HG02943 (cell line): ENCODE measurements at regions not wholly inside any gene's neighbourhood (a gene's known extent, or its start where the extent isn't known, plus 50 kb on each side); places are given as distances from the start of the nearest gene placed in this dataset.
"Not testable (repeated sequence)": the region's sequence is repeated elsewhere in the genome, so short reads cannot be mapped to it uniquely, and the experiment has no call there.

ENCODE experiments used
- ATAC-seq: cut with Tn5 transposase; IDR thresholded peaks from one replicate; pipeline ENCODE4 v1.9.1; 2021; ENCODE audit warnings: mild to moderate bottlenecking, low read depth, moderate library complexity; ENCODE audit not compliant: unreplicated experiment

- ATAC-seq = no peak
Observed at GRCh38 chr3:40691452-40691861, 166.7 kb downstream of the ZNF621 start.

DNA sequence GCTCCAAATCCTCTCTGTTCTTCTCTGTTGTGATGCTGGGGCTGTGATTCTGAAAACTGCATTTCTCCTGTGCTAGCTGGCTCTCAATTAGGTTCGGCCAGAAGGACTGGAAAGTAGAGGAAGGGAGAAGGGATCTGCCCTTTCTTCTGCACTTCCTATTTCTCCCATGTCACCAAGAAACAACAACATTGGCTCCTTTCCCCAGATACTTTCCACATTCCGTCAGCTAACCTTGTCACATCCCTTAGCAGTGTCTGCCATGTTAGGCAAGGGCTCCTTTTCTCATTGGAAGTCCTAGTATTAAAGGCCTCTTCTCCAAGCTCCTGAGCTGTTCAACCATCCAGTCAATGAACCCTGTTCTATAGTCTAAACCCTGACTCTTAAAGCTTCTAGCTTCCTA is 171.1 kb downstream of the ZNF621 start:
- ATAC-seq = no peak

GRCh38 chr3:40698611-40699010 is 173.9 kb downstream of the ZNF621 start:
- not testable (repeated sequence) for ATAC-seq

GRCh38 chr3:40701016-40701588 is 176.3 kb downstream of the ZNF621 start:
- no peak for ATAC-seq

- ATAC-seq = no peak
Observed at GRCh38 chr3:40704224-40704623, 179.5 kb downstream of the ZNF621 start.

DNA sequence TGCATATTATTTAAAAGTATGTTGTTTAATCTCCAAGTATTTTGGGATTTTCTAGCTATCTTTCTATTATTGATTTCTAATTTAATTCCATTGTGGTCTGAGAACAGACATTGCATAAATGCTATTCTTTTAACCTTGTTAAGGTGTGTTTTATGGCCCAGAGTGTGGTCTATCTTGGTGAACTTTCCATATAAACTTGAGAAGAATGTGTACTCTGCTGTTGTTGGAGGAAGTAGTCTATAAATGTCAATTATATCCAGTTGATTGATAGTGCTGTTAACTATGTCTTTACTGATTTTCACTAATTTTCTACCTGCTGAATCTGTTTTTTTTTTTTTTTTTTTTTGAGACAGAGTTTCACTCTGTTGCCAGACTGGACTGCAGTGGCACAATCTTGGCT is 180.9 kb downstream of the ZNF621 start:
- no peak for ATAC-seq

DNA sequence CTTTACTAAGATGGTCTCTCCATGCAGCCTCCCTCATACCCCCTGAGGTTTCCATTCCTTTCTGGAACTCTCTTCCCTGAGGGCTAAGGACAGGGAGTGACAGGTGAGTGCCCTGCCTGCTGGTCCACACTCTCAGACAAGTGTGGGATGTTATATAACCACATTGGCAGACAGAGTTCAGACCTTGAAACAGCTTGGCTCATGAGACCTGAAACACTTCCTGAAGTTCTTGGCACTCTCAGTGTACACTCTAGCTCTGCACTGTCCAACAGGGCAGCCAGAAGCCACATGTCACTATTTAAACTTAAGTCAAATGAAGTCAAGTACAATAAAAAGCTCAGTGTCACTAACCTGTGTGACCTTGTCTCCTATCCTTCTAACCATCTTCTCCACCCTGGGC is 188.5 kb downstream of the ZNF621 start:
- no peak for ATAC-seq

- no peak for ATAC-seq
Observed at GRCh38 chr3:40713795-40714194, 189.0 kb downstream of the ZNF621 start.

DNA sequence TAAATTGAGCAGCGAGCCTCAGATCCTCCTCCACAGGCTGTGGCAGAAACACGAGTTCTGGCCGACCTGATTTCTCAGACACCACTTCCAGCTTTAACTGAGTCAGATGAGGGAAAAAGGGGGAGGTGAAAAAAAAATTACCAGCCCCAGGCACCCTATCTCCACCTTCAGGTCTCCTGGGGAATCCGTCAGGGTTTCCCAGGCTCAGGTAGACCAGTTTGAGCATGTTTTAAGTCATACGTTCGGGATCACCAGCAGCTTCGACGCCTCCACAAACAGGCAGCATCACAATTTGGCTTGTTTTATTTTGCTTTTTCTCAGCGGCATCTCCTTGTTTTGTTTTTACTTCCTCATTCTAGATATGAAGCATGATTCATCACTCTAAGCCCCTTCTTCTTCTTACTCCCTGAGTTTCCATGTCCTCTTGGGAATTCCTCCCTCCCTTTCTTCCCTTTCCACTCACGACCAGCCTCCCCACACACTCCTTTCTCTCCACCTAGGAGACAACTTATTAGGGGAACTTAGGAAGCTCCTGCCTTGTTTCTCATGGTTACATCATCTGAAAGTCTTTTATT is 190.1 kb downstream of the ZNF621 start:
- no peak for ATAC-seq

- ATAC-seq = no peak
Observed at GRCh38 chr3:40715551-40715950, 190.8 kb downstream of the ZNF621 start.

DNA sequence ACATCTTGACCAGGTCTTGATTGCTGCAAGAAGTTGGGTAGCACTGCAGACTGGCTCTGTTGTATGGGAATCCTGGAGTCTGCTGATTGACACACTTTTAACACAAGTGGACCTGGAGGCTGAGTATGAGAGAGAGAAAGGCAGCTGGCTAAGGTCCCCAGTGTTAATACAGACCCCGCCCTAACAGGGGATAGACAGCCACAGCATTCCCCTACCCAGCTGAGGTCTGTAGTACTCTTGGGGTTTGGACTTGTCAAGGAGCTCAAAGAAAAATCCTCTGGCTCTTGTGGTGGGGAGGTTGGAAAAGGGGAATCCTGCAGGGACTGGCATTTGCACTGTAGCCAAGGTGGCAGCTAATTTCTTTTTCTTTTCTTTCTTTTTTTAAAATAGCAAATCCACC is 192.7 kb downstream of the ZNF621 start:
- ATAC-seq = no peak

- peak; percentile 37 for ATAC-seq
Observed at GRCh38 chr3:40718209-40718608, 193.4 kb downstream of the ZNF621 start.

DNA sequence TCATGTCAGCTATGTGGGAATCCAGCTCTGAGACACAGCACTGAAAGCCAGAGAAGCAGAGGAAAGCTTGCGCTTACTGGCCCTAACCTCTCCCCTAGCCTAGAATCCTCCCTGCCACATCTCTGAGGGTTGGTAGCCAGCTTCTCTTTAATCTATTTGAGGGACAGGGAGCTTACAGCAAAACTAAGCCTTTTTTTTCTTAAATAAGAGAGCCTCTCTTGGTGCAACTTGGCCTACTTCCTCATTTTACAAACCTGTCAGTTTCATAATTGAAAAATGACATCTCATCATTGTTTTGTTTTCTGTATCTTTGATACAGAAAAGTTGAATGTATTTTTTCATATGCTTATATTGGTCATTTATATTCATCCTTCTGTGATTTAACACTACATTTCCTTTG is 193.9 kb downstream of the ZNF621 start:
- peak; percentile 89 for ATAC-seq

DNA sequence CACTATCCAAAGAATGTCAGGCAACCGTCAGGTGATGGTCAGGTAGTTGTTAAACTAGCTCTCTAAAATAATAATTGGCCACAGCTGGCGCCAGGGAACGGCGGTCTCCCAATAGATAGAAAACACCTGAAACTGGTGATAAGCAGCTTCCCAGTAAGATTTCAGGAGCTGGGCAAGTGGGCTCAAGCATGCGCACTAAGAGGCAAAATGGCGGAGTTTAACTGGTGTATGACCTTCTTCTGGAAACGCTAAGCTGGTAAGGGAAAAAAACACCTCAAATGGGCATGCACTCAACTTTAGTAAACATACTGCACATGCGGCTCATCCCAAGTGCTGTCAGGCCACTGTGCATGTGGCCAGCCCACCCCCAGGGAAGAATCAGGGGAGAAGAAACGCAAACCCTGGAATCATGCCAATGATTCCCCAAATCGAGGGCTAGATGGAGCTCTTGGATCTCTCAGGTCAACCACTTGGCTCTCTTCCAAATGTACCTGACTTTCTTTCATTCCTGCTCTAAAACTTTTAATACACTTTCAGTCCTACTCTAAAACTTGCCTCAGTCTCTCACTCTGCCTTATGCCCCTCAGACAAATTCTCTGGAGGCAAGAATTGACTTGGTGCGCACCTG is 195.0 kb downstream of the ZNF621 start:
- no peak for ATAC-seq

GRCh38 chr3:40720341-40720740 is 195.6 kb downstream of the ZNF621 start:
- no peak for ATAC-seq

DNA sequence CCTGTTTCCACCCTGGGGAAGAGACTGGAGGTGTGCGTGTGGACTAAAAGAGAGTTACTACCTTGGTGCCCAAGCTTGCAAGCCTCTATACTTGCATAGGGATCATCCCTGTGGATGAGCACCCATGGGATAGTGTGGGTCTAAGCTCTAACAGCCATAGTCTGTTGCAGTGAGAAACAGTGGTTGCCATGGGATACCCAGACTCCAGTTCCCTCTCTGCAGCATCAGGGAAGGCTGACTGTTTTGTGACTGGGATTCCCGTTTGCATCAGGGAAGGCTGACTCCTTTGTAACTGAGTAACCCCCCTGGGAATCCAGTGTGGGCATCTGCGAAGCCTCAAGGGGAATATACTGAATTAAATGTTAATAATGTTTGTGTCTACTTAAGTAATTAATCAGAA is 196.1 kb downstream of the ZNF621 start:
- ATAC-seq = no peak

- ATAC-seq = no peak
Observed at GRCh38 chr3:40723083-40723660, 198.4 kb downstream of the ZNF621 start.

DNA sequence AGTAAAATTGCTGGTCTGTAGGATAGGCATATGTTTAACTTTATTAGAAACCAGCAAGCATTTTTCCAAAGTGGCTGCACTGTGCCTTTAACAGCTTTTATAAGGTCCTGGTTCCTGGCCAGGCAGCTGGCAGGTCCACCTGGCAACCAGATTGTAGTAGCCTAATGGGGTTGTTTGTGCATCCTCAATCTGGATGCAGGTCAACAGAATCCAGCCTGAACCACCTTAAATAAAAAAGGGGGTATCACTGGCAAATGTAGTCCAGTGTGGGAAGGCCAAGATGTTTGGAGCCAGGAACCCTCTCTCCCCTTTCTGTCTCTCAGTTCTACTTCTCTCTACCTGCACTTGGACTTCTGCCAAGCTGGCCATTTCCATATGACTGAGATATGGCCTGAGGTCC is 200.3 kb downstream of the ZNF621 start:
- ATAC-seq = no peak

DNA sequence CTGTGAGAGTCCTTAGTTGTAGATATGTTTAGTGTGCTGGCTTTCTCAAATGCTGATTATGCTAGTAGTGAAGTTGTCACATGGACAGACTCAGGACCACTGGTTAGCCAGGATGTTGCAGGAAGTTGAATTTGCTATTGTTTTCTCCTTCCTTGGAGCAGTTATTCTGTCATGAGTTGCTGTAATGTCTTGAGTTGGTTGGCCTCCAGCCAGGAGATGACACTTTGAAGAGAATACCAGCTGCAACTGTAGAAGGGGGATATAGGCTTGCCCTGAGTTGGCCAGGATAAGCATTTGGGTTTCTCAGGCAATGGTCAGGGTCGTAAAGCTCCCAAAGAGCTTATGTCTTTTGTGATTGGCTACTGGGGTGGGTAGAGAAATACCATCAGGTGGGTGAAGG is 206.7 kb downstream of the ZNF621 start:
- no peak for ATAC-seq

GRCh38 chr3:40736943-40737342 is 212.2 kb downstream of the ZNF621 start:
- ATAC-seq = no peak

- no peak for ATAC-seq
Observed at GRCh38 chr3:40737343-40737742, 212.6 kb downstream of the ZNF621 start.

DNA sequence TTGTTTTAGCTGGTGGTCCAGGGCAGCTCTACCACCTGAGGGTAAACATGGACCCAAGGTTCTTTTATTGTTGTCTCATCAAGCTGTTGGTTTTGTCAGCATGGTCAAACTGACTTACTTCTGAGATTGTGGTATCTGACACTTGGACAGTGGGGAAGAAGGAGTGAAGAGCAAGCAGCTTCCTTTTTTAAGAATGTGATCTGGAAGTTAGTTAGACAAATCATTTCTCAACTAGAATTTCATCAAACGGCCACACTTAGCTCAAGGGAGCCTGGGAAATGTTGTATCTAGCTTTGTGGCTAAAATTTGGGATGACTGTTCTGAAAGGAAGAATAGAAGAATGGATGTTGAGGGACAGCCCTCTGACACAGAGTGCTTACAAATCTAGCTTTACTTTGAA is 215.2 kb downstream of the ZNF621 start:
- no peak for ATAC-seq
